ENCODE measurements at regions not wholly inside any gene's neighbourhood (a gene's known extent, or its start where the extent isn't known, plus 50 kb on each side); places are given as distances from the start of the nearest gene placed in this dataset.

DNA sequence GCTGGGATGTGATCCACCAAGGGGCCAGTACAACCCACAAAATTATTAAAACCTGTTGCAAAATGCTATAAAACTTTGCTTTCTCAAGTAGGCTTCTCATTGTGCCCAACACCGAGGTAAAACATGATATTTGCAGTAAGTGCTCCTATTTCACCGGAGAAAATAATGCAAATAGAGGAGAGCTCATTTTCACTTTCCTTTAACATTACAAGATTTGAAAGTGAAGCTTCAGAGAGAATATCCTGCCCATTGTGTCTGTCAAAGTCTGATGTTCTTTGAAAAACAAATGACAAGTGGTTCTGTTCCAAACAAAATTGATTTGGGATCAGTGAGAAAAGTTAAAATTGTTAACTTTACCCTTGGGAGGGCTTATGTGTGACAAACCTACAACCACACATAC lies 287.1 kb downstream of the KCNN2 start:
- no peak for DNase-seq

DNA sequence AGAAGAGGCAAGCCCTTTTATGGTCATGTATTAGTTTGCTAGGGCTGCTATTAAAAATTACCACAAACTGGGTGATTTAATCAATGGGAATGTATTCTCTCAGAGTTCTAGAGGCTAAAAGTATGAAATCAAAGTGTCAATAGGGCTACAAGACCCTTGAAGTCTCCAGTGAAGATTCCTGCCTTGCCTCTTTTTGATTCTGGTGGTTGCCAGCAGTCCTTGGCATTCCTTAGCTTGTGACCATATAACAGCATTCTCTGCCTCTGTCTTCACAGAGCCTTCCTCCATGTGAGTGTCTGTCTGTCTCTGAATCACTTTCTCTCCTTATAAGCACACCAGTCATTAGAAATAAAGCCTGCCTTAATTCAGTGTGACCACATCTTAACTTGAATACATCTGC lies 282.7 kb downstream of the KCNN2 start:
- DNase-seq = no peak

DNA sequence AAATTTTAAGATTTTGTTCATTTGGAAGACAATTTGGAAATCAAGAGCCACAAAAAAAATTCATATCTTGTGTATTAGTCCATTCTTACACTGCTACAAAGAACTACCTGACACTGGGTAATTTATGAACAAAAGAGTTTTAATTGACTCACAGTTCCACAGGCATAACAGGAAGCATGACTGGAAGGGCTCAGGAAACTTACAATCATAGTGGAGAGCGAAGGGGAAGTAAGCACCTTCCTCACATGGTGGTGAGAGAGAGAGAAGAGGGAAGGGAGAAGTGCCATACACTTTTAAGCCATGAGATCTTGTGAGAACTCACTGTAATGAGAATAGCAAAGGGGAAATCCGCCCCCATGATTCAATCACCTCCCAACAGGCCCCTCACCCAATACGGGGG lies 274.4 kb downstream of the KCNN2 start:
- no peak for DNase-seq

DNA sequence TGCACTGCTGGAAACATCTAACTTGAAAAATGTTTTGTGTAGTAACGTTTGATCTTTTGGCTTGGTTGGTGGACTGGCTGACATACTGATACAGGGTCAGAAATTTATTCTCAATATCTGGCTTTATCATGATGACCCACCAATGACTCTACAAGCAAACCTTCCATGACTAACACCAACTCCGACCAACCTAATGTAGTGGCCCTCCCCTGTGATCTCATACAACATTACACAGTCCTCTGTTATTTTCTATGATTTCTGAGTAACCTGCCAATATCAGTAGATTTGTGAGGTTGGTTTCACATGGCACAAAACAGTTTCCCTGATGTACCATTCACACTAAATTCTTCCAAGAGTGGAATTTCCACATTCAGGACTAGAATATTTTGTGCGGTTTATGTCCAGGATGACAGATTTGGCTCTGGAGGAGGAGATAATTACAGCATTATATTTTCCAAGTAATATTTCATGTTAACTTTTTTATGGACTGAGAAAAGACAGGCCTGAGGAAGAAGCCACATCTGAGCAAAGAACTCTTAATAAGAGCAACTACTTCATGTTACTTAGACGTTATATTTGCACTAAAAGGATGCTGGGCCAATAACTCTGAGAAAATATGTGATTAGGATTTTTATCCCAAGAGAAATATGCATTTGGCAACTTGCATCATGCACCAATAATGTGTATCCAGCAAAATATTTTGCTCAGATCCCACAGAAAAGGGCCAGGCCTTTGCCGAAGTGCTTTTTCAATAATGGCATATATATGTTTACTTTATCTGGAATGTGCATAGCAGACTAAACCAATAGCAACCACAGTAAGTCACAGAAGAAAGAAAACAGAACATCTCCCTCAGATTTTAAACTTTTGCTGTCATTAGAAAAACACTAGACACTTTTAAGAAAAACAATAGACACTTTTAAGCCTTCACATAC lies 273.4 kb downstream of the KCNN2 start:
- DNase-seq = no peak

DNA sequence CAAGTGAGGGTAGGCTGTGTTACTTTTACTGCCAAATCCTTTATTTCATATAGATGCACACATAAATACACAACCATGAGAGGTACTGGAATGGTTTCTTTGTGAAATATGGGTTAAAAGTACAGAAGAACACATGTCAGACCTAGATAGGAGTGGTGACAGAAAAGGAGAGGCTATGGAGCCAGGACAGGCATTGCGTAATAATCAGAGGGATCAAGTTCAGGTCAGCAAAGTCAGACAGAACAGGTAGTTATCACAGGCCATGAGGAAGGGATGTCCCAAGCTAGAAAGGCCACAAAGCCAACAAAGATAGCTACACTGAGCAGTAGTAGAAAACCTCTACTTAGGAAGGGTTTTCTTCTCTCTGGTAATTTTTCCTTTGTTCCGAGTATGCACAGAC lies 272.6 kb downstream of the KCNN2 start:
- no peak for DNase-seq

DNA sequence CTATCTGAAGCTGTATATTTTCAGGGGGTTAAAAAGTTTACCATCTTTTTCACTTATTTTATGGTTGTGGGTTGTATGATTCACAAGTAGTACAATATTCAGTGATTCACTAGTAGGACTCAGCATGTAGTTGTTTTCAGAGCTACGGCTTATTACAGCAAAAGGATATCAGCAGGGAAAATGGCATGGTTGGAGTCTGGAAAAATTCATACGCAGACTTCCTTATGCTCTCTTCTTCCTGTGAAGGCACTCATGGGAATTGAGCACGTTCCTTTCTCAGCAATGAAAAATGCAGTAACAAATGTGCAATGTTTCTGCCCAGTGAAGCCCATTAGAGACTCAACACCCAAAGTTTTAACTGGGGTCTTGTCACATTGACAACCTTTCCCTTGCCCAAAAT lies 250.5 kb downstream of the KCNN2 start:
- no peak for DNase-seq

DNA sequence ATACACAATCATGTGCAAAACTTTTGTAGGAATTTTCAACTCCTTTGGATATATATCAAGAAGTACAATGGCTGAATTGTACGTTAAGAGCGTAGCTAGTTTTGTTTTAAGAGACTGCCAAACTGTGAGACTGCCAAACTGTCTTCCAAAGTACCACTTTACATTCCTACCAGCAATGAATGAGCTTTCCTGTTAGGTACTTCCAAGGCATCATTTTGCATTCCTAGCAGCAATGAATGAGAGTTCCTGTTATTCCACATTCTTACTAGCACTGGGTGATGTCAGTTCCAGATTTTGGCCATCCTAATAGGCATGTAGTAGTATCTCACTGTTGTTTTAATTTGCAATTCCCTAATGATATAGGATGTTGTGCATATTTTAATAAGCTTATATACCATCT lies 219.3 kb downstream of the KCNN2 start:
- no peak for DNase-seq

DNA sequence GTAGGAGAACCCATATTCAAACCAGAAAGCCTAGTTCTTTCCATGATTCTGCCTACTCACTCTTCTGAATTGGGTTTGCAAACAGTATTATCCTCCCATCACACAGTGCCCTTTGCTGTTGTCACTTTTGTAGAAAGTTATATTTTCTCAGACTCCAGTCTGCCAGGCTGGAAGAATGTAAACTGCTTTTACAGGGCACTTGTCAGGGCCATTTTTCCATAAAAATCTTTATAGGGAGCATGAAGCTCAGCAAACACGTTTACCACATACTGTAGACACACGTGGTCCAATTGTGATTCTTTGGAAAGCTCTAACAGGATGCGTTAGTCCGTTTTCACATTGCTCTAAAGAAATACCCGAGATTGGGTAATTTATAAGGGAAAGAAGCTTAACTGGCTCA lies 204.0 kb downstream of the KCNN2 start:
- no peak for DNase-seq

DNA sequence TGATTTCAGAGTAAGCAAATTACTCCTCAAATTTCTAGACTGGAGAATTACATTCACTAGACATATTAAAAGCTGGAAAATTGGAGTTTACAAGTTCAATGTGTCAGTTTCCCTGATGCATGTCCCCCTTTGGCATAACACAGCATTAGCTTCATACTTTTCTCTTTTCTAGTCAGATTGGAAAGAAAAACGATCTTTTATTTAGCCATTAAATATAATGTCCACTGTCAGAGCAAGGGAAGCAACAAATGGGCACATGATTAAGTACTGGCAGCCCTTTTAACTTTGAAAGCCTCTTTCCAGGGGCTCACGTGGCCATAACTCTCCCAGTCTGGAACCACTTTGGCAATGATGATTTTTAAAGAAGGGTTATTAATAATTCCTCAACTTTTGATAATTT lies 203.3 kb downstream of the KCNN2 start:
- no peak for DNase-seq

DNA sequence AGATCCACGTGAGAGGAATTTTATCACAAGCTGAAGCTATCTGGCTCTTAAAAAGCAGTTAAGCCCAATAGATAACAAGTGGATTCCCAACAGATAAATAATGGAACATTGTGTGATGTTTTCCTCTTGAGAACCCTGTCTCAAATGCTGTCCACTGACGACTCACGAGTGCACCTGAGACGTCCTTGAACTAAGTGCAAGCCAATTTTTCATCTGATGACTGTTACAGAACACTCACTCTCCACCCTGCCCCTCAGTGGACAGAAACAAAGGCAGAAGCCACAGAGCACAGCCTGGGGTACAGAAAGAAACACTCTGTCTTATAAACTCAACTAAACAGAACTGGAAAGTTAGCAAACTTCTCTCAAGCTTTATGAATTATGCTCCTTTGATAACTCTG lies 199.5 kb downstream of the KCNN2 start:
- no peak for DNase-seq

Data from NCI-H1105 treated with DMSO at 0.1 percent for 48 hours (cell line).